Uterus (tissue), 2 donors: ENCODE measurements at regions not wholly inside any gene's neighbourhood (a gene's known extent, or its start where the extent isn't known, plus 50 kb on each side); places are given as distances from the start of the nearest gene placed in this dataset.

Experiments
- CTCF ChIP-seq, 4 experiments: fragments of 200-600 bp in 2 of 4; fragments of 450-650 bp in 2 of 4; sonication (generic) in 2 of 4; IDR thresholded peaks; one replicate each; pipeline ENCODE4 v1.5.1; 2016 to 2019; ENCODE audit warnings: antibody characterized with exemption in 4 of 4, mild to moderate bottlenecking in 2 of 4, moderate library complexity in 1 of 4
- POLR2A ChIP-seq, 2 donors: fragments of 450-650 bp; IDR thresholded peaks; one replicate each; pipeline ENCODE4 v1.6.1; 2016; ENCODE audit warnings: antibody characterized with exemption in 2 of 2, mild to moderate bottlenecking in 1 of 2, moderate library complexity in 1 of 2

DNA sequence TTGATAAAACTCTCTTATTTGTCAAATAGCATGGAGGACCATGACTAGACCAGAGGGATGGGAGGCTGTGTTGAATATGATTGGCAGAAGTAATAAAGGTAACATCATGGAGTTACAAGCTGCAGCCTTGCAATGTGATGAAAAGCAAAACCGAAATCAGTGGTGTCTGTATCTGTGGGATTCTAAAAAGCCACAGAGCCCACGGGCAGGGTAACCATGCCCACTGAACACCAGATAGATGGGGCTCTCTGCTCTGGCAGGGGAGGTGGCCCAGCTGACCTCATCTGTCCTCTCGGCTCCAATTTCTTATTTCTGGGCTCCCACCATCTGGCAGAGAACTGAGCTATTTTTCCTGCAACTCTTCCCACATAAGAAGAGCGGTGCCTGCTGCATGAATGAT lies 1072.2 kb downstream of the GATA3 start:
- TF ChIP-seq CTCF (IDR thresholded peaks at IDR 0.05) (no peak), POLR2A (IDR thresholded peaks at IDR 0.05) (no peak)
